ENCODE measurements at regions not wholly inside any gene's neighbourhood (a gene's known extent, or its start where the extent isn't known, plus 50 kb on each side); places are given as distances from the start of the nearest gene placed in this dataset.

GRCh38 chr7:156029460-156030007 lies 217.3 kb upstream of the SHH start:
- in situ Hi-C loops (cut with HindIII; ENCODE audit: extremely low pct_ligation_motif_present, low pct_unique_long_range_greater_than_20kb) (no loop called here), intact Hi-C loops (cut with micrococcal nuclease; ENCODE audit: unreplicated experiment) (no loop called here)
- POLR2A ChIA-PET: no interaction called here
- Histone ChIP-seq H3K27me3 (ENCODE audit: control insufficient read depth in 1 of 2, insufficient read depth in 2 of 2, low read length in 2 of 2) (peaks cover 6 to 38% of the 10 kb centered on the region in 2 experiments; a peak in 3 of 5 replicates), H3K4me1 (ENCODE audit: insufficient read depth, low read length) (no peaks in the 10 kb centered on the region), H4K20me1 (ENCODE audit: insufficient read depth, low read length) (no peaks in the 10 kb centered on the region), H3K4me3 (replicated peaks in 1 of 3; ENCODE audit: insufficient read depth in 1 of 3, low read depth in 2 of 3, low read length in 3 of 3) (no peak overlapping the region), H3K4me2 (ENCODE audit: low read depth, low read length) (no peak overlapping the region), H3K27ac (ENCODE audit: extremely low read length, insufficient read depth, low read length) (no peak overlapping the region), H3K79me2 (ENCODE audit: insufficient read depth, low read length) (no peaks in the 10 kb centered on the region), H2AFZ (ENCODE audit: low read length) (no peak overlapping the region), H3K9ac (ENCODE audit: insufficient read depth, low read depth, low read length) (no peak overlapping the region), H3K36me3 (replicated peaks in 1 of 2; ENCODE audit: control insufficient read depth in 1 of 2, insufficient read depth in 2 of 2, low read length in 2 of 2) (no peaks in the 10 kb centered on the region), H3K9me3 (ENCODE audit: low read length) (peaks cover 6% of the 10 kb centered on the region)
- ATAC-seq (no peak), DNase-seq (ENCODE audit: low spot score) (no peak), FAIRE-seq (no peak)
- no TSS peak for BruUV-seq (replicated peaks)
- CTCF ChIA-PET (ENCODE audit: low intra/inter-chr PET ratio, low total read pairs): no interaction called here
- WGBS (ENCODE audit: low lambda C conversion rate): 18% methylated on average over 10 of the region's 12 CpGs
- no peak for TF ChIP-seq ZBTB2 (CRISPR knock-in tag; IDR thresholded peaks at IDR 0.05; ENCODE audit: low read depth)
- TF ChIP-seq HBP1 (CRISPR knock-in tag; IDR thresholded peaks at IDR 0.05; ENCODE audit: low read depth): no peak
- no peak for TF ChIP-seq GMEB2 (CRISPR knock-in tag; IDR thresholded peaks at IDR 0.05; ENCODE audit: low read depth)
- TF ChIP-seq SIN3A (IDR thresholded peaks at IDR 0.05; ENCODE audit: borderline replicate concordance, low read depth, low read length): no peak
- no peak for TF ChIP-seq PATZ1 (CRISPR knock-in tag; IDR thresholded peaks at IDR 0.05)
- TF ChIP-seq ARNTL (CRISPR knock-in tag; IDR thresholded peaks at IDR 0.05): no peak
- TF ChIP-seq CENPT (CRISPR knock-in tag; IDR thresholded peaks at IDR 0.05; ENCODE audit: low read depth): no peak
- TF ChIP-seq NR2F2 (IDR thresholded peaks at IDR 0.05; ENCODE audit: borderline replicate concordance, low read depth): no peak
- TF ChIP-seq SRSF1 (optimal IDR thresholded peaks at IDR 0.05; ENCODE audit: low read depth, low read length): no peak
- TF ChIP-seq GABPB1 (CRISPR knock-in tag; IDR thresholded peaks at IDR 0.05): no peak
- no peak for TF ChIP-seq HNF1A (IDR thresholded peaks at IDR 0.05; ENCODE audit: low read depth)
- no peak for TF ChIP-seq HNF1A (CRISPR knock-in tag; IDR thresholded peaks at IDR 0.05; ENCODE audit: borderline replicate concordance)
- TF ChIP-seq TARDBP (CRISPR knock-in tag; IDR thresholded peaks at IDR 0.05): no peak
- no peak for TF ChIP-seq SMYD3 (CRISPR knock-in tag; IDR thresholded peaks at IDR 0.05)
- no peak for TF ChIP-seq SMC3 (IDR thresholded peaks at IDR 0.05; ENCODE audit: low read length)

All from HepG2 (cell line).